Ovary (tissue), 3 donors: ENCODE measurements at regions not wholly inside any gene's neighbourhood (a gene's known extent, or its start where the extent isn't known, plus 50 kb on each side); places are given as distances from the start of the nearest gene placed in this dataset.

Source experiments
- CTCF ChIP-seq, 3 donors: fragments of 450-650 bp in 2 of 3; fragments of 200-600 bp in 1 of 3; IDR thresholded peaks; one replicate each; pipeline versions ENCODE4 v1.5.1 to v1.8.0; 2016 to 2022; ENCODE audit warnings: antibody characterized with exemption in 3 of 3, mild to moderate bottlenecking in 1 of 3
- EP300 ChIP-seq: sonication (generic); formaldehyde crosslinking; IDR thresholded peaks from one replicate; pipeline ENCODE4 v1.6.1; 2017; ENCODE audit warnings: antibody characterized with exemption
- POLR2A ChIP-seq: fragments of 450-650 bp; IDR thresholded peaks from one replicate; pipeline ENCODE4 v1.6.1; 2017; ENCODE audit warnings: antibody characterized with exemption, mild to moderate bottlenecking, moderate library complexity
- donor health status: DM: no; HTN: no; CAD: no.

DNA sequence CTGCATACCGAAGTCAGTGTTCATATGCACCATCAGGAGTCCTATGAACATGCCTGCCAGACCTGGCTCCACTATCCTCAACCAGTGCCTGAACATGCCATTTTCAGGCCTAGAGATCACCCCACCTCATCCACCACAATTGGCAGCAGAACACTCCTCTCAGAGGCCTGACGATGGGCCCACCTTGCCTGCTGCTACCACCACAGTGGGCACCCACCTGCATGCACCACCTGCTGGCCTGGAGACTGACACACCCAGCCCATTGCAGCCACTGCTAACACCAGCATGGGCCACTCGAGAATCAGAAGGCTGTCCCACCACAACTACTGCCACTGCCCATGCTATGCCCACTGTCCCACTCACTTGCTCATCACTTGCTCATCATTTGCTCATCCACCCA lies 130.7 kb upstream of the FAM13C start:
- no peak for TF ChIP-seq CTCF (IDR thresholded peaks at IDR 0.05)
- TF ChIP-seq POLR2A, result no peak
- no peak for TF ChIP-seq EP300
